Tibial nerve (tissue), 4 donors: ENCODE measurements at regions not wholly inside any gene's neighbourhood (a gene's known extent, or its start where the extent isn't known, plus 50 kb on each side); places are given as distances from the start of the nearest gene placed in this dataset.

Experiments used
- DNase-seq, 2 donors: peaks; one replicate each; pipeline ENCODE4 v3.0.0-alpha.2; 2019; ENCODE audit warnings: low spot score in 2 of 2
- H3K27ac ChIP-seq, 4 donors: fragments of 200-600 bp; sonication (generic) in 3 of 4; one replicate each; pipeline ENCODE4 v1.5.1; 2017 to 2019; ENCODE audit warnings: mild to moderate bottlenecking in 1 of 4
- H3K27me3 ChIP-seq, 2 donors: fragments of 200-600 bp; sonication (generic) in 1 of 2; one replicate each; pipeline versions ENCODE4 v1.5.1 to v1.6.0; 2017 to 2019
- H3K36me3 ChIP-seq, 3 donors: fragments of 200-600 bp; sonication (generic); one replicate each; pipeline ENCODE4 v1.5.1; 2018 to 2019
- H3K4me1 ChIP-seq, 4 donors: fragments of 200-600 bp; sonication (generic) in 3 of 4; one replicate each; pipeline ENCODE4 v1.5.1; 2017 to 2019
- H3K4me3 ChIP-seq, 4 donors: fragments of 200-600 bp; sonication (generic) in 3 of 4; one replicate each; pipeline ENCODE4 v1.5.1; 2017 to 2019; ENCODE audit warnings: mild to moderate bottlenecking in 1 of 4, moderate library complexity in 1 of 4
- H3K9me3 ChIP-seq, 4 donors: fragments of 200-600 bp; sonication (generic) in 3 of 4; one replicate each; pipeline ENCODE4 v1.5.1; 2017 to 2019
- CTCF ChIP-seq, 5 experiments: fragments of 200-600 bp in 3 of 5; fragments of 450-650 bp in 2 of 5; sonication (generic) in 3 of 5; IDR thresholded peaks; one replicate each; pipeline ENCODE4 v1.5.1; 2016 to 2019; ENCODE audit warnings: antibody characterized with exemption in 5 of 5, mild to moderate bottlenecking in 3 of 5, moderate library complexity in 2 of 5
- EP300 ChIP-seq, 2 donors: sonication (generic); formaldehyde crosslinking; IDR thresholded peaks; one replicate each; pipeline ENCODE4 v1.6.1; 2017; ENCODE audit warnings: antibody characterized with exemption in 2 of 2, mild to moderate bottlenecking in 1 of 2
- POLR2A ChIP-seq, 2 donors: fragments of 450-650 bp; IDR thresholded peaks; one replicate each; pipeline ENCODE4 v1.6.1; 2017; ENCODE audit warnings: antibody characterized with exemption in 2 of 2, mild to moderate bottlenecking in 2 of 2, moderate library complexity in 2 of 2
- WGBS, 2 donors: methylation state at CpG; one replicate each; pipeline ENCODE4 v1.1.5; 2018; 5-methylcytosine and 5-hydroxymethylcytosine counted together

GRCh38 chr6:14489445-14489844 is 371.9 kb downstream of the CD83 start:
- 79 to 81% methylated on average over 3 of the region's 3 CpGs for WGBS, 2 donors
- no peaks in the 10 kb centered on the region for H3K4me1 ChIP-seq
- no peak for DNase-seq

DNA sequence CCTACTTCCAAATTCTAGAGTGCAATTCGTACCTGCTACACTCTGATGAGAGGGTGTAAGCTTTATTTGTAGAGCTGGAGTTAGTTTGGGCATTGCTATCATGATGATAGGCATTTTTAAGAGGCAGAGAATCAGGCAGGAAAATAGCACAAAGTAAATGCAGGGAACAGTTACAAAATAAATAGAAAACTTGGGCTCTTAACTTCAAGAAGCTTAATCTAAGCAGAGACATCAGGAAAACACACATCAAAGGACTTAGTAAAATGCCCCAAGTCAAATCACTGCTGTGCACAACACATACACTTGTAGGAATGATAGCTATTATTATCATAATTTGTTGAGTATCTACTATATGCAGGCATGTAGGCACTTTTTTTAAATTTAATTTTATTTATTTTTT is 381.2 kb downstream of the CD83 start:
- Histone ChIP-seq H3K9me3 (peaks cover 0 to 6% (median 0%) of the 10 kb centered on the region in 4 donors), H3K27ac (no peak overlapping the region), H3K27me3 (no peaks in the 10 kb centered on the region), H3K36me3 (no peaks in the 10 kb centered on the region), H3K4me3 (no peak overlapping the region), H3K4me1 (no peaks in the 10 kb centered on the region)
- TF ChIP-seq EP300 (IDR thresholded peaks at IDR 0.05), result no peak
- TF ChIP-seq CTCF (IDR thresholded peaks at IDR 0.05), result no peak
- TF ChIP-seq POLR2A (IDR thresholded peaks at IDR 0.05), result no peak
- no peak for DNase-seq
- 83 to 95% methylated on average over 1 of the region's 1 CpG for WGBS, 2 donors

More at GRCh38 chr6:14489445-14489844, 371.9 kb downstream of the CD83 start:
- Histone ChIP-seq H3K36me3 (no peaks in the 10 kb centered on the region), H3K27me3 (no peaks in the 10 kb centered on the region), H3K9me3 (peaks cover 0 to 8% (median 0%) of the 10 kb centered on the region in 4 donors), H3K4me3 (no peak overlapping the region), H3K27ac (no peak overlapping the region)
- TF ChIP-seq CTCF (IDR thresholded peaks at IDR 0.05), result no peak

- no peak for TF ChIP-seq CTCF (IDR thresholded peaks at IDR 0.05)
- TF ChIP-seq POLR2A (IDR thresholded peaks at IDR 0.05), result no peak
- no peak for TF ChIP-seq EP300 (IDR thresholded peaks at IDR 0.05)
- Histone ChIP-seq H3K9me3 (peaks cover 0 to 6% (median 0%) of the 10 kb centered on the region in 4 donors), H3K27ac (no peak overlapping the region), H3K27me3 (no peaks in the 10 kb centered on the region), H3K36me3 (no peaks in the 10 kb centered on the region), H3K4me1 (no peaks in the 10 kb centered on the region), H3K4me3 (no peak overlapping the region)
- WGBS, 2 donors, result 93 to 97% methylated on average over 4 of the region's 4 CpGs
- no peak for DNase-seq
These were observed 381.7 kb downstream of the CD83 start for GRCh38 chr6:14499309-14499708.

DNA sequence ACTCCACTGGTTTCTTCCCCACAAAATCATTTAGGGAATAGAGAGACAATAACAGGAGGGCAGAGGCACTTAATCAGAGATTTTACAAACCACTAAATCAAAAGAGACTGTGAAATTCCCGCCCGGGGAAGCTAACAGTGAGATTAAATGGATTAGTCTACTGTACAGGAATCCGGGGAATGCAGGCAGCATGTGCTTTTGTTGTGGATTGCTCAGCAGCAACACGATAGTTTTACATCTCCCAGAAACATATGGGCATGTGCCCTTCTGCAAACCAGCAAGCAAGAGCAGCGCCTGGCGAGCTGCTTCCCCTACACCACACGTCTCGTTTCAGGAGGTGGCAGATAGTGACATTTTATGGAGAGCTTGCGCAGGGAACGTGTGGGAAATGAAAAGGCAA is 382.3 kb downstream of the CD83 start:
- Histone ChIP-seq H3K4me1 (no peaks in the 10 kb centered on the region), H3K9me3 (peaks cover 0 to 6% (median 0%) of the 10 kb centered on the region in 4 donors), H3K27me3 (no peaks in the 10 kb centered on the region), H3K27ac (no peak overlapping the region), H3K36me3 (no peaks in the 10 kb centered on the region), H3K4me3 (no peak overlapping the region)
- DNase-seq, result no peak
- TF ChIP-seq CTCF (IDR thresholded peaks at IDR 0.05) (no peak), POLR2A (IDR thresholded peaks at IDR 0.05) (no peak), EP300 (IDR thresholded peaks at IDR 0.05) (no peak)
- 33 to 42% methylated on average over 10 of the region's 10 CpGs for WGBS, 2 donors

DNA sequence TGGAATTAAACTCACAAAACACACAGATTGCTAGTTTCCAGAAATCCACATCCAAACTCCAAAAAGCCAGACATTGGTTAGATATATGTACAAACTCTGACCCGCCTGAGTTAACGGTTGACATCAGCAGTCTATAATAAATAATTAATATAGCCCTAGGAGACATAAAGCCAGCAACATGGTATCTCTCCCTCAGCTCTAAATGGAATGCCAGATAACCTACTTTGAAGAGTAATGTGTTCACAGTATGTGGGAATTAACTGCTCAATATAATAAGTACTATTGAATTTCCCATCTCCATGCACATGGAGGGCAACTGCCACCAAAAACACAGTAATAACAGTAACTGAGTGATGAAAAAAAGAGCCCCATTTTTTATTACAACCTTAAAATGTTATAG is 383.2 kb downstream of the CD83 start:
- Histone ChIP-seq H3K36me3 (no peaks in the 10 kb centered on the region), H3K9me3 (peaks cover 0 to 5% (median 0%) of the 10 kb centered on the region in 4 donors), H3K4me3 (no peak overlapping the region), H3K27ac (no peak overlapping the region), H3K27me3 (no peaks in the 10 kb centered on the region), H3K4me1 (no peaks in the 10 kb centered on the region)
- TF ChIP-seq CTCF (IDR thresholded peaks at IDR 0.05) (no peak), EP300 (IDR thresholded peaks at IDR 0.05) (no peak), POLR2A (IDR thresholded peaks at IDR 0.05) (no peak)
- DNase-seq, result no peak
- WGBS, 2 donors, result 95 to 96% methylated on average over 2 of the region's 2 CpGs
